Head of caudate nucleus (tissue), 42 donors: ENCODE measurements at regions not wholly inside any gene's neighbourhood (a gene's known extent, or its start where the extent isn't known, plus 50 kb on each side); places are given as distances from the start of the nearest gene placed in this dataset.
A peak's percentile ranks its signal among the peaks of the same experiment; 100 is the strongest.

Source experiments
- DNase-seq, 42 donors: peaks; one replicate each; pipeline versions ENCODE4 v3.0.0 to v3.0.0-alpha.2; 2020 to 2021; ENCODE audit warnings: mixed read lengths in 7 of 42
- intact Hi-C: fragments of 100-400 bp; cut with DNase I; formaldehyde crosslinking; loops from one replicate; pipeline ENCODE4 v1.15.0; 2022

- DNase-seq: no peak
- intact Hi-C loops: no loop called here
Observed at GRCh38 chr4:100780126-100780525, 262.3 kb upstream of the EMCN start.

GRCh38 chr4:100778431-100778830, 260.6 kb upstream of the EMCN start:
- intact Hi-C loops: no loop called here
- DNase-seq: no peak

DNA sequence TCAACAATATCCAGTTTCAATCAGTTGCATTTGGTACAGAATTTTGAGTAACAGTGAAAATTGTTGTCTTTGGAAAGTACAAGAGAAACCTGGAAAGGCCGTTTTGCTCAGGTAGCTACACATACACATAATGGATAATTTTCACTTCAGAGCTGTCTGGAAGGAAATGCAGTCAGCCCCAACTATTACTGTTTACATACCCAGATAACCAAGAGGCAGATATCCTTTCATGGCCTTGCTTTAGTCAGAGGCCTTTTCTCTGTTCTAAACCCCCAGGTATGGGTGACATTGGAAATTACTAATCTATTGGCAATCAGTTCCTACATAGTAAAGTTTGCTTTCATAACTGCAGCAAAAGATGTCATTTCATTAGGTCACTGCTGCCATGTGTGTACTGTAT, 244.9 kb upstream of the EMCN start:
- intact Hi-C loops: no loop called here
- no peak for DNase-seq

DNA sequence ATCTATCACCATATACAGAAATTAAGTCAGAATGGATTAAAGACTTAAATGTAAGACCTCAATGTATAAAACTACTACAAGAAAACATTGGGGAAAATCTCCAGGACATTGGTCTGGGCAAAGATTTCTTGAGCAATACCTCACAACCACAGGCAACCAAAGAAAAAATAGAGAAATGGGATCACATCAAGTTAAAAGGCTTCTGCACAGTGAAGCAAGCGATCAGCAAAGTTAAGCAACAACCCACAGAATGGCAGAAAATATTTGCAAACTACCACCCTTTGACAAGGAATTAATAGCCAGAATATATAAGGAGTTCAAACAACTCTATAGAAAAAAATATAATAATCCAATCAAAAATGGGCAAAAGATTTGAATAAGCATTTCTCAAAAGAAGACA, 236.9 kb upstream of the EMCN start:
- DNase-seq: no peak
- intact Hi-C loops: no loop called here

GRCh38 chr4:100746141-100746739, 228.4 kb upstream of the EMCN start:
- peak in 1 of 42 donors; percentile 6 for DNase-seq
- intact Hi-C loops: no loop called here

DNA sequence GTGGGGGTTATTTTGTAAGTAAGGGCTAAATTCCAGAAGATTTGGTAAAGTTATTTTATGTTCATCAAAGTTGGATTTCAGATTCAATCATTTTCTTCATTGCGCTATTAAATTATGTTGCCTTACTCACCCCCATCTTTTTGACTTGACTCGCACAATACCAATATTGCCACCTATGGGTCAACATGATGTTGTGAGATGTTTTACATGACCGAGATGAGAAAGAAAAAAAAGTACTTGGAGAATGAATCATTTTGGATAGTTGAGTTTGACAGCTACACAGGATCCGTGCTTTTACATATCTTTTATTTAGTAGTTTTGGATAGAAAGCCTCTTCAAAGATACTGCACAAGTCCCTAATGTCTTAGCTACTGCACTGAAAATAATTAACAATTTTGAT, 224.2 kb upstream of the EMCN start:
- no peak for DNase-seq
- intact Hi-C loops: no loop called here

DNA sequence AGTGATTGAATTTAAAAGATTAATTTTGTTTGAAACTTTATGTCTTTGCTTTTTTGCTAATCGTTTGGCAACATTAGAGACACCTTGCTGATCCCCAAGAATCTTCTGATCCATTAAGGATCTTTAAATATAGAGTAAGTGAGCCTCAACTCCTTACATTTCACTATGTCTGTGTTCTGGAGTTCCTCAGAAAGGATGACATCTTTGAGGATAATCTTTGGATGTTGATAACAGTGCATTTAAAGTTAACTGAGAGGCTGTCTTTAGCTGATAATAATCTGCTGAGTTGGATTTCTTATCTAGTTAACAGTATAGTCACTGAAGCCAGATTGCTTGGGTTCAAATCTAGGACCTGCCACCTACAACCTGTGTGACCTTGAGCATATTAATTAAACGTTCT, 221.6 kb upstream of the EMCN start:
- intact Hi-C loops: no loop called here
- DNase-seq: no peak

DNA sequence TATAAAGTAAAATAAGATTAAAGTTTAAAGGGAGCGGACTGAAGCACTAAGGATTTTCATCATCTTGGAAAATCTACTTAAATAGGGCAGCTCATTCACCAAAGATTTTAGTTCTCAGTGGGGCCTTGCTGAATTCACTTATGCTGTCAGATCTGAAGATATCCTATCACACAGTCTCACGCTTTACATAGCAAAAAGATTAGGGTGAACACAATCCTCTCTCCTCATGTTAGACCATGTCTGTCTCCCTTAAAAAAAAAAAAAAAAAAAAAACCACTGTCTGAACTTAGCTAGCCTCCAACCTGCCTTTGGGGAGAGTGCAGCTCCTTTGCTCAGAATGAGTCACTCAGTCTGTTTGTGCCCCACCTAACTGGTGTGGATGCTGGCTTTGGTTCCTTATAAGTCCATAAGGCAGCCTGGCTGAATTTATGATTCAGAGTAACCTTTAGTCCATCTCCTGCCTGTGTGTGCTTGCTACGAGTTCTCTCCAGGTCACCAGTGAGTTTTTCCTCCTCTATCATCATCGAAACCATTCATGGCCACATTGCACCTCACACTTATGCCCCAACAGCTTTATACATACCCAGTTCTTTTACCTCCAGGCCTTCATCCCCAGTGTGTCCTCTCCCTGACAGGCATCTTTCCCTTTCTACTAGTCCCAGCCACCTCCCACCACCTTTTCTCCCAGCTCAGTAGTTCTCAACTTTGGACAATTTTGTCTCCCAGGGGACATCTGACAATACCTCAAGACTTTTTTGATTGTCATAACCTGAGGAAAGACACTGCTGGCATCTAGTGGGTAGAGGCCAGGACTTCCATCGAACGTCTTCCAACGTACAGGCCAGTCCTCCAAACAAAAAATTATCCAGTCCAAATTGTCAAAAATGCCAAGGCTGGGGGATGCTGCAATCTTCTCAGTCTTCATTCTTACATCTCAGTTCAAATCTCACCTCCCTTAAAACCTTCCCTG, 220.7 kb upstream of the EMCN start:
- intact Hi-C loops: no loop called here
- DNase-seq: no peak

GRCh38 chr4:100736641-100737451, 219.0 kb upstream of the EMCN start:
- intact Hi-C loops: no loop called here
- no peak for DNase-seq

DNA sequence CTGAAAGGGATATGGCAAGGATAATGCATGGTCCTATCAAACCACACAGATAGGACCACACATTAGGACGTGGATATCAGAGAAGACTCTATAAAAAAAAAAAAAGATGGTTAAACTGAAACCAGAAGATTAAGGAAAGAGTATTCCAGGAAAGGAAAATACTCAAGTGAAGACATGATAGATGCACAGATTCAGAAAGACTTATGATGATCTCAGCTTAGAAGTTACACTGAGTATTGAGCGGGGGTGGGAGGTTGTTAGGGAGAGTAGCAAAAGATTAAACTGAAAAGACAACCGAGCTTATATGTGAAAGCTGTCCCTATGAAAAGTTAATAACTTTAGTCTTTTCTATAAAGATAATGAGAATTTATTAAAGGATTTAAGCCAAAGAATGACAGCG, 211.0 kb upstream of the EMCN start:
- intact Hi-C loops: no loop called here
- DNase-seq: no peak

DNA sequence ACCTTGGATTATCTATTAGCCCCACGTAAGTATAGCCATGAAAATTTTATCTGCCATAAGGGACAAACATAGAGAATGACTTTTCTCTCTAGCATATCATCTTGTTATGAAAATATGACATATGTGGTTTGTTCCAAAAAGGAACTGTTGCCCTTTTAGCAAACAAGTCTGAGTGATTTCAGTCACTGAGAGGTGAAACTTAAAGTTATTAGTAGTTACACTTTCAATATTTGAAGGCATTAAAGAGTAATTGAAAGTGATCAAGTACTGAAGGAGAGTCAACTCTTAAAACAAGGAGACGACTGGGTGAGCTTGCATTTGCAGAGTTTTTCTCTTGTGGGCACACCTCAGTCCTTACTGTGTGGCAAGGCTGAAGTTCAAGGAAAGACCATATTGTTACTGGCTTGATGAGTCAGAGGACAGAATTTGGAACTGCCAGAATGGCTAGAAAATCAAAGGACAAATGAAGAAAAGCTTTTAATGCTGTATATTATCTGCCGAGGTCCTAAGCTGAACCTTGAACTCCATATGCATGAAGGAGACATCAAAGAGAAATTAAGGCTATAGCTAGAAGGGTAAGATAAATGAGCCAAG, 205.1 kb upstream of the EMCN start:
- intact Hi-C loops: no loop called here
- DNase-seq: no peak

- intact Hi-C loops: no loop called here
- DNase-seq: peak in 5 of 42 donors; percentile 5 to 60 (median 30)
Observed at GRCh38 chr4:100722133-100722532, 204.3 kb upstream of the EMCN start.

GRCh38 chr4:100721490-100721889, 203.7 kb upstream of the EMCN start:
- intact Hi-C loops: no loop called here
- no peak for DNase-seq

DNA sequence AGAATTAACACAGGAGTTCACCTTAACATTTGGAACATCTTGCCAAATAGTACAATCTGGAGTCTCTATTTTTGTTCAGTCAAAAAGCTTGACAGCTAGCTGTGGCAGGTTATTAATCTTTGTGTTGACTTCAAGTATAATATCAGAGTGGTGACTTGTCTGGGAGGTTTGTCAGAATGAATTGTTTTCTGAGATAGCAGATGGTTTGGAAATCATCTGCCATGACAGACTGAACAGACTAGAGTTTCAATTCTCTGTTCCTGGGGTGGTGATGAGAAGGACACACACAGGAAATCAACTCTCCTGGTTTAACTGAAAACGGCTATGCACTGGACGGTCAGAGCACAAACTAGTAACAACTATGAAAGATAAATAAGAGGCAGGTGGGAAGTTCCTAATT, 203.3 kb upstream of the EMCN start:
- intact Hi-C loops: no loop called here
- DNase-seq: peak in 4 of 42 donors; percentile 3 to 39 (median 19)

- DNase-seq: no peak
- intact Hi-C loops: no loop called here
Observed at GRCh38 chr4:100716416-100716815, 198.6 kb upstream of the EMCN start.

DNA sequence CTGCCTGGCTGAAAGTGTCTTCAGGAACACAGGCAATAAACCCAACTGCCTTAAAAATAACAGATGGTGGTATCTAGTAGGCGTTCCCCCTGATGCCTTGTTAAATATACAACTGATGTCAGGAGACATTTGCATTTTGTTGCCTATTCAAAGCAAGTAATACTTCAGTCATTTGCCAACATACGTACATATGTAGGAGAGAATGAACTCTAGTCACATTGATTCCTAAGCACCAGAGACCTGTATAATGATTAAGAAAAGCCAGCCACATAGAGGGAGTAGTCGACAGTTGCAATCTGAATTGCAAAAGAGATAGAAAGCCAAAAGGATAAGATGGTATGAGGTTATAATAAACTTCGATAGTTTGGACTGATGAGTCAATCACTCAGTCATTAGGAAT, 191.0 kb upstream of the EMCN start:
- no peak for DNase-seq
- intact Hi-C loops: no loop called here

DNA sequence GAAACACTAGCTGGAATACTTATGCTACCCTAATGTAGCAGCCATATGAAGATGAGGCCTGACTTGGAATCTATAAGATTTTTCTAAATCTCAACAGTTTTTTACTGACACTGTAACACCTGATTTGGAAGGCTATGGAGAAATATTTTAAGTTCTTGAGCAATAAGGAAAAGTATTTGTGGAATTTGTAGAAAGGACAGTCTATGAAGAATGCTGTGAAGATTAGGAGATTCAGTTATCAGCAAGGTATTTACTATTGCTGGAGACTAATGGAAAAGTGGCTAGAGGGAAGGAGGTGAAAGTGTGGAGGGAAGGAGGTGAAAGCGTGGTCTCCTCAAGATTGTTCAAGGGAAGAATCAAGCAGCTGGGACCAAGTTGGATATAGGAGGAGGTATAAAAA, 190.0 kb upstream of the EMCN start:
- intact Hi-C loops: no loop called here
- no peak for DNase-seq

DNA sequence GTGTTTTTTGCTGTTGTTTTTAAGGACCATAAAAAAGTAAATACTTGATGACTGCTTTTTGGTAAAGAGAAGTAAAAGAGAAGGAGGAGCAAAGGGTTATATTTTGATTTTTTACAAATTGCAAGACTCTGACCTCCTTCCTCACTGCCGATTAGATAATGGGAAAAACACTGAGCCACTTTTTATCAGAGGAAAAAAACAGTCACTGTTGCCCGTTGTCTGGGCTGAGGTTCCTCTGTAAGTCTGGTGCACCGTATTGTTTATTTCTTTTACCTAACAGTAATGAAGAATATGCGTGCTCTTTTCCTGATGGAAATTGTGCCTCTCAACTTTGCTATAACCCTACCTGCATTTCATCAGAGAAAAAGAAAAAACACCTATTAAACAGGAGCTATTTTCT, 178.7 kb upstream of the EMCN start:
- intact Hi-C loops: no loop called here
- no peak for DNase-seq

DNA sequence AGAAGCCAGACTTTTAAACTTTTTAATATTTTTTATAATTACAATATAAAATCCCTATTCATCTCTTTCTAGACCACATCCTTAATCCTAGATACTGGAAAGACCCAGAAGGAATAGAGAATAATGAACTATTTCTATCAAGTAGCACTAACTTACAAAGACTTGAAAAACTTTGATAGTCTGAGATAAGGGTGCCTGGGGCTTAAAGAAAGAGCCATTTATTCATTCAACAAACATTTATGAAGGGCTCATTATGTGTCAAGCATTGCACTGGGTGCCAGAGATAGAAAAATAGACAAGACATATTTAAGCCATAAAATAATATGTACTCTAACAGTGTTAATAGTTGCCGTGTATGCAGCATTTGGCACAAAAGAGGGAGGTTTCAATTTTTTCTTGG, 178.0 kb upstream of the EMCN start:
- intact Hi-C loops: no loop called here

More for the DNA sequence above, 178.0 kb upstream of the EMCN start:
- no peak for DNase-seq
